ENCODE measurements at regions not wholly inside any gene's neighbourhood (a gene's known extent, or its start where the extent isn't known, plus 50 kb on each side); places are given as distances from the start of the nearest gene placed in this dataset.
"Not testable (repeated sequence)": the region's sequence is repeated elsewhere in the genome, so short reads cannot be mapped to it uniquely, and the experiment has no call there.

- CTCF ChIA-PET: no interaction called here
- TF ChIP-seq ARNT (IDR thresholded peaks at IDR 0.05): no peak
- TF ChIP-seq PKNOX1 (IDR thresholded peaks at IDR 0.05): no peak
- no peak for TF ChIP-seq FOXM1 (IDR thresholded peaks at IDR 0.05; ENCODE audit: borderline replicate concordance)
- no peak for TF ChIP-seq HDGF (IDR thresholded peaks at IDR 0.05; ENCODE audit: borderline replicate concordance)
- no peak for TF ChIP-seq NFRKB (IDR thresholded peaks at IDR 0.05)
- no peak for TF ChIP-seq SUZ12 (IDR thresholded peaks at IDR 0.05)
- no peak for TF ChIP-seq LEF1 (IDR thresholded peaks at IDR 0.05; ENCODE audit: borderline replicate concordance)
- TF ChIP-seq ELF4 (IDR thresholded peaks at IDR 0.05): no peak
- TF ChIP-seq L3MBTL2 (conservative IDR thresholded peaks at IDR 0.05): no peak
- TF ChIP-seq CTBP1 (IDR thresholded peaks at IDR 0.05; ENCODE audit: borderline replicate concordance): no peak
- POLR2A ChIA-PET: no interaction called here
- no peak for DNase-seq (ENCODE audit: extremely low spot score)
These were observed 133.4 kb upstream of the PEG3 start for GRCh38 chr19:56973713-56974555.

GRCh38 chr19:56974556-56975207 is 134.2 kb upstream of the PEG3 start:
- TF ChIP-seq PKNOX1 (IDR thresholded peaks at IDR 0.05) (no peak), ARNT (IDR thresholded peaks at IDR 0.05) (no peak), CTBP1 (IDR thresholded peaks at IDR 0.05; ENCODE audit: borderline replicate concordance) (no peak), SUZ12 (IDR thresholded peaks at IDR 0.05) (no peak)
- DNase-seq (ENCODE audit: extremely low spot score): no peak
- ChIA-PET POLR2A (no interaction called here), CTCF (no interaction called here)

GRCh38 chr19:56976300-56976699 is 135.8 kb upstream of the PEG3 start:
- no peak for DNase-seq (ENCODE audit: extremely low spot score)
- ChIA-PET POLR2A (no interaction called here), CTCF (no interaction called here)
- TF ChIP-seq CTBP1 (IDR thresholded peaks at IDR 0.05; ENCODE audit: borderline replicate concordance) (no peak), FOXA1 (IDR thresholded peaks at IDR 0.05) (no peak), FOXM1 (IDR thresholded peaks at IDR 0.05; ENCODE audit: borderline replicate concordance) (no peak), L3MBTL2 (conservative IDR thresholded peaks at IDR 0.05) (no peak), SUZ12 (IDR thresholded peaks at IDR 0.05) (no peak), PKNOX1 (IDR thresholded peaks at IDR 0.05) (no peak), BHLHE40 (IDR thresholded peaks at IDR 0.05; ENCODE audit: borderline replicate concordance) (no peak), NFRKB (IDR thresholded peaks at IDR 0.05) (no peak), LEF1 (IDR thresholded peaks at IDR 0.05; ENCODE audit: borderline replicate concordance) (no peak), ELF4 (IDR thresholded peaks at IDR 0.05) (no peak), TARDBP (IDR thresholded peaks at IDR 0.05) (no peak), ARNT (IDR thresholded peaks at IDR 0.05) (no peak), ZNF384 (IDR thresholded peaks at IDR 0.05) (no peak), SP1 (IDR thresholded peaks at IDR 0.05) (no peak), FOXK2 (IDR thresholded peaks at IDR 0.05) (no peak), HDGF (IDR thresholded peaks at IDR 0.05; ENCODE audit: borderline replicate concordance) (no peak)

- DNase-seq (ENCODE audit: extremely low spot score): no peak
- CTCF ChIA-PET: no interaction called here
- TF ChIP-seq FOXA1 (IDR thresholded peaks at IDR 0.05) (no peak), PKNOX1 (IDR thresholded peaks at IDR 0.05) (no peak), LEF1 (IDR thresholded peaks at IDR 0.05; ENCODE audit: borderline replicate concordance) (no peak), TARDBP (IDR thresholded peaks at IDR 0.05) (no peak), FOXM1 (IDR thresholded peaks at IDR 0.05; ENCODE audit: borderline replicate concordance) (no peak), SUZ12 (IDR thresholded peaks at IDR 0.05) (no peak), ZNF384 (IDR thresholded peaks at IDR 0.05) (no peak), SP1 (IDR thresholded peaks at IDR 0.05) (no peak), BHLHE40 (IDR thresholded peaks at IDR 0.05; ENCODE audit: borderline replicate concordance) (no peak), L3MBTL2 (conservative IDR thresholded peaks at IDR 0.05) (no peak)
- POLR2A ChIA-PET: no interaction called here
These were observed 136.7 kb upstream of the PEG3 start for GRCh38 chr19:56976995-56977906.

- TF ChIP-seq FOXA1 (IDR thresholded peaks at IDR 0.05): no peak
- TF ChIP-seq FOXM1 (IDR thresholded peaks at IDR 0.05; ENCODE audit: borderline replicate concordance): no peak
- TF ChIP-seq HDGF (IDR thresholded peaks at IDR 0.05; ENCODE audit: borderline replicate concordance): no peak
- TF ChIP-seq NFRKB (IDR thresholded peaks at IDR 0.05): no peak
- no peak for TF ChIP-seq LEF1 (IDR thresholded peaks at IDR 0.05; ENCODE audit: borderline replicate concordance)
- ChIA-PET CTCF (no interaction called here), POLR2A (no interaction called here)
- DNase-seq (ENCODE audit: extremely low spot score): no peak
These were observed 137.6 kb upstream of the PEG3 start for GRCh38 chr19:56978023-56978565.

- CTCF ChIA-PET; DNase-seq (ENCODE audit: extremely low spot score); POLR2A ChIA-PET: not testable (repeated sequence)
These were observed 139.5 kb upstream of the USP29 start for GRCh38 chr19:56980326-56980725.
